Activated CD4-positive, alpha-beta T cell treated with anti-CD3 and anti-CD28 coated beads, Interleukin-2, Interleukin-4, amounts not matched to agents 100 ng/mL and 50 ng/mL, durations not matched to agents 16 hours and 8 hours (primary cell): ENCODE measurements at regions not wholly inside any gene's neighbourhood (a gene's known extent, or its start where the extent isn't known, plus 50 kb on each side); places are given as distances from the start of the nearest gene placed in this dataset.
"Not testable (repeated sequence)": the region's sequence is repeated elsewhere in the genome, so short reads cannot be mapped to it uniquely, and the experiment has no call there.

ENCODE experiments used
- DNase-seq: peaks from one replicate; pipeline ENCODE4 v3.0.0-alpha.2; 2020; ENCODE audit warnings: low spot score

DNA sequence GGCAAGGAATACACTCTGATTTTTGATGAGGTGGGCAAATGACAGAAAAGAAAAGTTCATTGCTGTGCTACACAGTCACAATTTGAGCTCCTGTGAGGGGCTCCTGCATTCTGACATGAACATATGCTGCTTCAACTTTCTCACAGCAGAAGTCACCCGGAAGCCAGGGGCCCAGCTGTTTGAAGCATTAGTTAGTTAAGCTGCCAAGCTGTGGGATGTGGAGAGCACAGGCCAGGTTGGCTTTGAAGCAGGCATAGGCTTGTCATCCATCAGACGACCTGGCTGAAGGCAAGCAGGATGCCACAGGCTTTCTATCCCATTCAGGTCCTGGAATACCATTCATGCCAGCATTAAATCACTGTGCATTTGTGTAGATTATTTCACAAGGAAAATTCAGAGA is 63.1 kb downstream of the MTNR1B start:
- no peak for DNase-seq

DNA sequence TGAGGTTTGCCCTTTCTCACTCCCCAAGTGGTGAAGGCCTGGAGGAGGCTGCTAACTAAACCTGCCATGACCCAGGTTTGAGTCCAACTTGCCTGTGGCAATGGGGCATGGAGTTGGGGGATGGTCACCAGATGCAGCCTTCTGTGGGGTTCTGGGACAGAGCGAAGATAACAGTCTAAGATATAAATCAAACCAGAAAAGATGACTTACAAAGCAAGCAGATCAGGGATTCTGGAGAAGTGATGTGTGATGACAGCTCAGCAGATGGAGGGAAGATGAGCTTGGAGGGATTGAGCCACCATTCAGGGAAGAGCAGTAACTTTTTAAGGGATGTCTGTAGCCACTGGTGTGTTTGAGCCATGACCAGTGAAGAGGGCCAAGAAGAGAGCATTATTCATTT is 63.6 kb downstream of the MTNR1B start:
- no peak for DNase-seq

DNA sequence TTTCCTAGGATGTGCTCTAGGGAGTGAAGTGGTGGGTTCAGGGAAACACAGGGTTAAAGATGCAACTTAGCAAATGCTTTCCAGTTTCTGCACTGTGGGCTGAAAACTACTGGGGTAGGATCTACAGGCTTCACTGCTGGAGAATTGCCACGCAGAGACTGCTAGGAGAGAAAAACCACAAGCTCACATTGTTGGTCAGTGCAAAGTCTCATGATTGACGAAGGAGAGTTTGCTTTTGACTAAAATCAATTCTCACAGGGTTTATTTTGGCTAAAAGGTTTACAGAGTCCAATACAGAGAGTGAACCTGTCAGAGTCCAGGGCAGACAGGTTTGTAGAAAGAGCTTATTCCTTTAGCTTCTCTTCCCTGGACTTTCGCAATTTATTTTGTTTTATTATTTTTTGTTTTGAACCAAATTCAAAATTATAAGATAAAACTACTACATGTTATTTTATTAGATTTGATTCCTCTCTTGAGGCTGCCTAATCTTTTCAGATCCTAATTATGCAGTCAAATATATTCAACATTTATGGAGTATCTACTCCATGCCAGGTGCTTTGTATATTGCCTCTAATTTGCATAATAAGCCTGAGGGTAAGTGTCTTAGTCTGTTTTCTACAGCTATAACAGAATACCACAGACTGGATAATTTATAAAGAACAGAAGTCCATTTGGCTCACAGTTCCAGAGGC is 64.7 kb downstream of the MTNR1B start:
- no peak for DNase-seq

DNA sequence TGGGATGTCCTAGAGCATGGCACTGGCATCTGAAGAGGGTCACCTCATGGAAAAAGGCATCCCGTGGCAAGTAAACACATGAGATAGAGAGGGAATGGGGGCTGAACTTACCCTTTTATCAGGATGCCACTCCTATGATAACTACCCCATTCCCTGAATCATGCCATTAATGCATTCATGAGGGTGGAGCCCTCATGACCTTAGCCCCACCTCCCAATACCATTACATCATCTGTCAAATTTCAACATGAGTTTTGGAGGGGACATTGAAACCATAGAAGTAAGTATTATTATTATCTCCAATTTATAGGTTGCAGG is 65.2 kb downstream of the MTNR1B start:
- DNase-seq, result no peak

DNA sequence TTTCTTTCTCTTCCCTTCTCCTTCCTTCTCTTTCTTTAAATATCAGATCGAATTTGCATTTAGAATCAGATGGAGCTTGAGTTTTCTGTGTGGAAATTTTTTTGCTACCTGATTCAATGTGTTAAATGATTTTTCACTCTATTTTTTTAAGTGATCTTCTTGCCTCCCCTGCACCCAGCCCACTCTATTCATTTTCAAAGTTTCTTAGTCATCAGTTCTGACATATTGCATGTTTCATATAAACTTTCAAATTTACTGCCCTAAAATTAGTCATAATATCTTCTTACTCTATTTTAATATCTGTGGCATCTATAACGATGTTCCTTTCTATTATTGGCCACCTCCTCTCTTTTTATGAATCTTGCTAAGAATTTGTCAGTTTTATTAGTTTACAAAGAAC is 69.1 kb downstream of the MTNR1B start:
- no peak for DNase-seq

DNA sequence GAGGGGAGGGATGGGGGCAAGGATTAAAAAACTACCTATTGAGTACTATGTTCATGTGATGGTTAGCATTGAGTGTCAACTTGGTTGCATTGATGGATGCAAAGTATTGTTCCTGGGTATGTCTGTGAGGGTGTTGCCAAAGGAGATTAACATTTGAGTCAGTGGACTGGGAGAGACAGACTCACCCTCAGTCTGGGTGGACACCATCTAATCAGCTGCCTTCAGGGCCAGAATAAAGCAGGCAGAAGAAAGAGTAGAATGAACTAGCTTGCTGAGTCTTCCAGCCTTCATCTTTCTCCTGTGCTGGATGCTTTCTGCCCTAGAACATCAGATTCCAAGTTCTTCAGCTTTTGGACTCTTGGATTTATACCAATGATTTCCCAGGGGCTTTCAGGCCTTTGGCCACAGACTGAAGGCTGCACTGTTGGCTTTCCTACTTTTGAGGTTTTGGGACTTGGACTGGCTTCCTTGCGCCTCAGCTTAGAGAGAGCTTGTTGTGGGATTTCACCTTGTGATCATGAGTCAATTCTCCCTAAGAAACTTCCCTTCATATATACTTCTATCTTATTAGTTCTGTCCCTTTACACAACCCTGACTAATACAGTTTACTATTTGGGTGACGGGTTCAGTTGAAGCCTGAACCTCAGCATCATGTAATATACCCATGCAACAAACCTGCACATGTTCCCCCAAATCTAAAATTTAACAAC is 70.2 kb downstream of the MTNR1B start:
- DNase-seq, result no peak

- no peak for DNase-seq
Measured at GRCh38 chr11:93041682-93042081, 72.2 kb downstream of the MTNR1B start.

DNA sequence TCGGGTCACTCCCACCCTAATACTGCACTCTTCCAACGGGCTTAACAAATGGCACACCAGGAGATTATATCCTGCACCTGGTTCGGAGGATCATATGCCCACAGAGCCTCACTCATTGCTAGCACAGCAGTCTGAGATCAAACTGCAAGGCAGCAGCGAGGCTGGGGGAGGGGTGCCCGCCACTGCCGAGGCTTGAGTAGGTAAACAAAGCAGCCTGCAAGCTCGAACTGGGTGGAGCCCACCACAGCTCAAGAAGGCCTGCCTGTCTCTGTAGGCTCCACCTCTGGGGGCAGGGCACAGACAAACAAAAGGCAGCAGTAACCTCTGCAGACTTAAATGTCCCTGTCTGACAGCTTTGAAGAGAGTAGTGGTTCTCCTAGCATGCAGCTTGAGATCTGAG is 73.7 kb downstream of the MTNR1B start:
- DNase-seq, result not testable (repeated sequence)

DNA sequence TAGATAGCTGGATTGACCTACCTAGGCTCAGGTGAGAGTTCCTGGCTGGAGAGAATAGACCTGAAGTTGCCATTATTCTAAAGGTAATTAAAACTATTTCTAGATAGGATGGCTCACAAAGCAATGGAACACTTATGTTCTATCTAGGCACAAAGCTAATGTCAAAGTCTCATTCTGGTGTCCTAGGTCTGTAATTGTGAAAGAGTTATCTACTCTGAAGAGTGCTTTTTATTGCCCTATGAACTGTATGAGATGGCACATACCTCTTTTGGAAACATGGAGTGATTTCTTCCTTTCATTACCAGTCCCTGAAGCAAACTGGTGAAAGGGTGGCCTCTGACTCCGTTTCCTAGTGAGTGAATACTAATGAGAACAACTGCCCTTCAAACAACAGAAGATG is 80.3 kb downstream of the MTNR1B start:
- no peak for DNase-seq

GRCh38 chr11:93051186-93051585 is 81.7 kb downstream of the MTNR1B start:
- no peak for DNase-seq

- DNase-seq, result no peak
Measured at GRCh38 chr11:93053864-93054263, 84.4 kb downstream of the MTNR1B start.

DNA sequence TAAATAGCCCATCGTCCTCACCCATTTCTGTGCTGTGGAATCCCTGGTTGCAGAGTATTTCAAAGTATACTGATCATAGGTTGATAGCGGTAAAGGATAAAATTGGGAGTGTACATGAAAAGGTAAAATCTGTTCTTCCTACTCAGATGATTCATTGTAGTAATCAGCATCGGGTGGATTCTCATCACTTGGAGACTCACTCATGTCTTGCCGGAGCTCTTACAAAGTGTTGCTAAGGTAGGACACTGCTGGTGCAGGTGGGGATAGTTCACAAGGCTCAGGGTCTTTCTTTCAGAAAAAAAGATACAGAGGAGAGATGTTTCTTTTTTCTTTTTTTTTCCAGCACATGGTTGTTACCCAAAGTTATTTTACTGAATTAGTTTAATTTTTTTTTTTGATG is 84.8 kb downstream of the MTNR1B start:
- DNase-seq, result no peak

- DNase-seq, result peak; percentile 67
Measured at GRCh38 chr11:93054881-93055280, 85.4 kb downstream of the MTNR1B start.

DNA sequence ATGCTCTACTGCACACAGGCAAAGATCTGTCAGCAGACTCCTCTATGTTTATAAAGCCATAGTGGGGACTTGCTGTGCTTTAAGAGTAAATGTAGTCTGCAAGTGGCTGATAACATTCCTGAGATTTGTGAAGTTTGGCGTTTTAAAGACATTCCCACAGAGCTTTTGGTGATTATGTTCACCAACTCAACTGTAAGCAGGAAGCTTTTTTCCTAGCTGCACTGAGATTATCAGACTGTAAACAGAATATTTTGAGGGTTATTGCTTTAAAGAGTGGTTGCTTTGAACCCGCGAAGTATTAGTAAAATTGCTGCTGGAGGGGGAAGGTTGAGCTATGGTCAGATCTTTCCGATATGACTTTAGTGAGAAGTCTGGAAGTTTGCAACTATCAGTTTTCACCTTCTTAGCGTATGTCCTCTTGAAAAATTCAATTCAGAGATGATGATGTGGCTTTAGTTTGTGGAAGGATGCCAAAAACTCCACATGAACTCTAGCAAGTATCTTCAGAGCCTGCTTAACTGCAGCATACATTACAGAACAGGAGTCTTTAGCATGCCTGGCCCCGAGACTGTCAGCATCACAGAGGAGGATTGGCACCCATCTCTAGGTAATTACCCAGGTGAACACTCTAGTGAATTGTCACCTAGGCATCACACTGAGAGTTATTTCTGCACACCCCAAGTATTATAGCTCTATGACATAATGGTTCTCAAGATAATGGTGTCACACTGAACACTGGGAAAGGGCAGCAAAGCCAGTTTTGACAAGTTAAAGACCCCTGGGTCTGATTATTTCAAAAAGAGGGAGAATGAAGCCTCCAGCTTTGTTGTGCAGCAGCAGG is 89.9 kb downstream of the MTNR1B start:
- DNase-seq, result no peak

- no peak for DNase-seq
Measured at GRCh38 chr11:93063086-93063485, 93.6 kb downstream of the MTNR1B start.

DNA sequence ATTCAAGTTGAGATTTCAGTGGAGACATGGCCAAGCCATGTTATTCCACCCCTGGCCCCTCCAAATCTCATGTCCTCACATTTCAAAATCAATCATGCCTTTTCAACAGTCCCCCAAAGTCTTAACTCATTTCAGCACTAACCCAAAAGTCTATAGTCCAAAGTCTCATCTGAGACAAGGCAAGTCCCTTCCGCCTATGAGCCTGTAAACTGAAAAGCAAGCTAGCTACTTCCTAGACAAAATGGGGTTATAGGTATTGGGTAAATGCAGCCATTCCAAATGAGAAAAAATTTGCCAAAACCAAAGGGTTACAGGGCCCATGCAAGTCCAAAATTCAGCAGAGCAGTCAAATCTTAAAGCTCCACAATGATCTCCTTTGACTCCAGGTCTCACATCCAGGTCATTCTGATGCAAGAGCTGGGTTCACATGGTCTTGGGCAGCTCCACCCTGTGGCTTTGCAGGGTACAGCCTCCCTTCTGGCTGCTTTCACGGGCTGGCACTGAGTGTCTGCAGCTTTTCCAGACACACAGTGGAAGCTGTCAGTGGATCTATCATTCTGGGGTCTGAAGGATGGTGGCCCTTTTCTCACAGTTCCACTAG is 95.7 kb downstream of the MTNR1B start:
- DNase-seq, result peak; percentile 12

DNA sequence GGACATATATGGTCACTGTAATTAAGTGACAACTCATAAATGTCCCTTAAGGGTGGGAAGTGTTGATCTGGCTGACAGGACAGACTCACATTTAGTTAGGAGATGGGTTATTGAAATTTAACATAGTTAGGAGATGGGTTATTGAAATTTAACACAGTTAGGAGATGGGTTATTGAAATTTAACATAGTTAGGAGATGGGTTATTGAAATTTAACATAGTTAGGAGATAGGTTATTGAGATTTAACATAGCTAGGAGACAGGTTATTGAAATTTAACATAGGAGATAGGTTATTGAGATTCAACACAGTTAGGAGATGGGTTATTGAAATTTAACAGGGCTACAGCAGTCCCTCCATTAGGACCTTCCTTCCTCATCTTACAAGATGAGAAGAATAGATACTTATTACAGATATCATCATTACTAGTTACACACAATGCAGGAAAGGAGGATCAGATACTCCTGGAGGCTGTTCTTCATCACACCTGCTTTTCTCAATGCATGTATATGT is 98.5 kb downstream of the MTNR1B start:
- no peak for DNase-seq

GRCh38 chr11:93072229-93072914 is 102.9 kb downstream of the MTNR1B start:
- no peak for DNase-seq

DNA sequence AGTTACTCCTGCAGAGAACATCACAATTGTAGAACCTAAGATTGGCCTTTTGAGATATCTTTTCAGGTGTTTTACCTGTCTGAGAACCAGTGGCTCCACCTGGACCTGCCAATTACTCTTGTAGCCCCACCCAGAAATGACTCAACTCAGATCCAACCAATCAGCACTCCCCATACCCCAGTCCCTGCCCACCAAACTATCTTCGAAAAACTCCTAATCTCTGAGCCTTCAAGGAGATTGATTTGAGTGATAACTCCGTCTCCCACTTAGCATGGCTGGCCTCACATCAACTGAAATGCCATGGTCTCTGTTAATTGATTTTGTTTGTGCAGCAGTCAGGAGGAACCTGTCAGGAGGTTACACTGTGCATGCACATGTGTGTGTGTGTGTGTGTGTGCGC is 103.6 kb downstream of the MTNR1B start:
- no peak for DNase-seq

- no peak for DNase-seq
Measured at GRCh38 chr11:93073508-93074280, 104.2 kb downstream of the MTNR1B start.

DNA sequence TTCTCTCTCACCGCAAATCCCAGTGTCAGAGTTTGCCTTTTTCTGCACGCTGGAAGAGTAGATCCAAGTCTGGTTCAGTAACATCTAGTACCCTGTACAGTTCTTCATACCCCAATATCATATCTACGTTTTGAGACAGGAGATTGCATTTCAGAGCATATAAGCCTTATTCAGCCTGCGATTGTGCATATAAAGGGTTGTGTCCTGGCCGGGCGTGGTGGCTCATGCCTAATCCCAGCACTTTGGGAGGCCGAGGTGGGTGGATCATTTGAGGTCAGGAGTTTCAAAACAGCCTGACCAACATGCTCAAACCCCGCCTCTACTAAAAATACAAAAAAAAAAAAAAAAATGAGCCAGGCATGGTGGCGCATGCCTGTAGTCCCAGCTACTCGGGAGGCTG is 104.9 kb downstream of the MTNR1B start:
- no peak for DNase-seq
